Stomach (tissue), 4 donors: ENCODE measurements at regions not wholly inside any gene's neighbourhood (a gene's known extent, or its start where the extent isn't known, plus 50 kb on each side); places are given as distances from the start of the nearest gene placed in this dataset.

Experiments
- EP300 ChIP-seq: sonication (generic); formaldehyde crosslinking; IDR thresholded peaks from one replicate; pipeline ENCODE4 v1.6.1; 2017; ENCODE audit warnings: antibody characterized with exemption
- POLR2AphosphoS5 ChIP-seq, 3 donors: sonication (generic); formaldehyde crosslinking; IDR thresholded peaks; one replicate each; pipeline ENCODE4 v1.6.1; 2016; ENCODE audit warnings: antibody characterized with exemption in 3 of 3
- TF ChIP-seq, protein P1 (sequence below), 7 experiments: fragments of 450-650 bp in 4 of 7; fragments of 200-600 bp in 3 of 7; sonication (generic) in 3 of 7; IDR thresholded peaks; one replicate each; pipeline ENCODE4 v1.5.1; 2016 to 2019; ENCODE audit warnings: antibody characterized with exemption in 7 of 7, control low read depth in 2 of 7, mild to moderate bottlenecking in 1 of 7

DNA sequence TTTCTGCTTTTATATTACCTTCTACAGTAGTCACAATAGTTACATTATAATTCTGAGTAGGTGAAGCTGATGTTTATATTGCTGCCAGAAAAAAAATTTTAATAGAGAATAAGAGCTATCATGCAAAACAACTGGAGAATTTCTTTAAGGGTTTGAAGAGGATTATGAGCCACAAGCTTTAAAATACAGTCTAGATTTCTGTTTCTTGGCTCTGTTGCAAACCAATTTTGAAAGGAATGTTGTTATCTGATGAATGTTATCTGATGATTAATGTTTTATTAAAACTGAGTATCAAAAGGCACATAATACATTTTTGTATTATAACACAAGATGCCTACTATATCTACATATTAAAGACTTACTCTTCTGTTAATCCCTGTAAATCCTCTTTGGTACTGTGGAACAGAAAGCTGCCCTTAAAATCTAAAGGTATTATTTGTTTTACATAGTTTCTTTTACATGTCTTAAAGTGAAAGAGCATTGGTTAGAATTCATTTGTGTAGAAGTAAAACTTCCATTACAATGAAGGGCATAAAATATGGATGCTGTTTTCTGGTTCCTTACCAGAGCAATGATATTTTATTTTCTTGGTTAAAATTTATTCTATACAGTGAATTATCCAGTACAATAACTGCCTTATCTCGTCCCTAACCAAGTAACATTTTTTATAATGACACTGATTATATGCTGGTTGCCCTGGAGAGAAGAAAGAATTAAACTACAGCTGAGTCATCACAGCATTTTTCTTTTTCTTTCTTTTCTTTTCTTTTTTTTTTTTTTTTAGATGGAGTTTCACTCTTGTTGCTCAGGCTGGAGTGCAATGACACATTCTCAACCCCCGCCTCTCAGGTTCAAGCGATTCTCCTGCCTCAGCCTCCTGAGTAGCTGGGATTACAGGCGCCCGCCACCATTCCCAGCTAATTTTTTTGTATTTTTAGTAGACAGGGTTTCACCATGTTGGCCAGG lies 205.7 kb downstream of the TANC2 start:
- TF ChIP-seq, protein P1, sequence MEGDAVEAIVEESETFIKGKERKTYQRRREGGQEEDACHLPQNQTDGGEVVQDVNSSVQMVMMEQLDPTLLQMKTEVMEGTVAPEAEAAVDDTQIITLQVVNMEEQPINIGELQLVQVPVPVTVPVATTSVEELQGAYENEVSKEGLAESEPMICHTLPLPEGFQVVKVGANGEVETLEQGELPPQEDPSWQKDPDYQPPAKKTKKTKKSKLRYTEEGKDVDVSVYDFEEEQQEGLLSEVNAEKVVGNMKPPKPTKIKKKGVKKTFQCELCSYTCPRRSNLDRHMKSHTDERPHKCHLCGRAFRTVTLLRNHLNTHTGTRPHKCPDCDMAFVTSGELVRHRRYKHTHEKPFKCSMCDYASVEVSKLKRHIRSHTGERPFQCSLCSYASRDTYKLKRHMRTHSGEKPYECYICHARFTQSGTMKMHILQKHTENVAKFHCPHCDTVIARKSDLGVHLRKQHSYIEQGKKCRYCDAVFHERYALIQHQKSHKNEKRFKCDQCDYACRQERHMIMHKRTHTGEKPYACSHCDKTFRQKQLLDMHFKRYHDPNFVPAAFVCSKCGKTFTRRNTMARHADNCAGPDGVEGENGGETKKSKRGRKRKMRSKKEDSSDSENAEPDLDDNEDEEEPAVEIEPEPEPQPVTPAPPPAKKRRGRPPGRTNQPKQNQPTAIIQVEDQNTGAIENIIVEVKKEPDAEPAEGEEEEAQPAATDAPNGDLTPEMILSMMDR (IDR thresholded peaks at IDR 0.05) = no peak
- TF ChIP-seq POLR2AphosphoS5 (IDR thresholded peaks at IDR 0.05) = no peak
- TF ChIP-seq EP300 = no peak
